Adrenal gland (tissue), 9 donors: ENCODE measurements at regions not wholly inside any gene's neighbourhood (a gene's known extent, or its start where the extent isn't known, plus 50 kb on each side); places are given as distances from the start of the nearest gene placed in this dataset.

Source experiments
- DNase-seq, 7 donors: peaks; one replicate each; pipeline ENCODE4 v3.0.0-alpha.2; 2019 to 2020
- H3K27ac ChIP-seq, 5 donors: fragments of 200-600 bp; sonication (generic) in 4 of 5; 1 replicate in 3 of 5; 2 replicates in 2 of 5; pipeline versions ENCODE4 v1.5.1 to v1.8.0; 2016 to 2020; ENCODE audit warnings: mild to moderate bottlenecking in 1 of 5
- H3K27me3 ChIP-seq: fragments of 200-600 bp; 2 replicates; pipeline ENCODE4 v1.8.0; 2021
- H3K36me3 ChIP-seq, 2 donors: fragments of 200-600 bp; replicated peaks in 1 of 2; 1 replicate in 1 of 2; 2 replicates in 1 of 2; pipeline versions ENCODE4 v1.5.1 to v1.8.0; 2018 to 2022
- H3K4me1 ChIP-seq, 2 donors: fragments of 200-600 bp; replicated peaks in 1 of 2; 1 replicate in 1 of 2; 2 replicates in 1 of 2; pipeline versions ENCODE4 v1.5.1 to v1.8.0; 2018 to 2021
- H3K4me3 ChIP-seq, 4 donors: fragments of 200-600 bp; sonication (generic) in 3 of 4; one replicate each; pipeline ENCODE4 v1.5.1; 2016 to 2018
- H3K9me3 ChIP-seq, 3 donors: fragments of 200-600 bp; sonication (generic) in 1 of 3; replicated peaks in 1 of 3; 1 replicate in 2 of 3; 2 replicates in 1 of 3; pipeline versions ENCODE4 v1.5.1 to v1.8.0; 2016 to 2021
- POLR2A ChIP-seq, 2 donors: fragments of 450-650 bp; IDR thresholded peaks; one replicate each; pipeline ENCODE4 v1.6.1; 2017; ENCODE audit warnings: antibody characterized with exemption in 2 of 2, mild to moderate bottlenecking in 2 of 2, moderate library complexity in 1 of 2
- WGBS, 4 donors: extraction: QIAGEN DNeasy Blood & Tissue Kit in 2 of 4; methylation state at CpG; one replicate each; pipeline versions ENCODE4 v1.1.5 to v1.1.7; 2013 to 2017; 5-methylcytosine and 5-hydroxymethylcytosine counted together
- intact Hi-C, 2 donors: fragments of 100-400 bp; cut with DNase I; formaldehyde crosslinking; loops; one replicate each; pipeline versions ENCODE4 v1.14.1 to v1.15.0; 2022 to 2023
- TF ChIP-seq, protein P1 (sequence below), 6 experiments: fragments of 450-650 bp in 4 of 6; fragments of 200-600 bp in 2 of 6; sonication (generic) in 1 of 6; IDR thresholded peaks; 1 replicate in 5 of 6; 2 replicates in 1 of 6; pipeline versions ENCODE4 v1.5.1 to v1.8.0; 2016 to 2021; ENCODE audit warnings: antibody characterized with exemption in 6 of 6, mild to moderate bottlenecking in 2 of 6, moderate library complexity in 1 of 6
- donor health status: healthy with polysubstance abuse.
- donor health status: Bipolar disorder and iron deficiency.
- donor health status: DM: yes; HTN: yes; CAD: no.
- donor health status: DM: no; HTN: no; CAD: no.
- donor health status: DM: no; HTN: no; CAD: no.

GRCh38 chr12:46049665-46050064 lies 59.3 kb upstream of the SCAF11 start:
- H3K27me3 ChIP-seq: no peaks in the 10 kb centered on the region
- H3K27ac ChIP-seq: no peak overlapping the region
- 32 to 78% (median 48%) methylated on average over 2 of the region's 2 CpGs for WGBS, 4 donors
- DNase-seq: no peak
- no peaks in the 10 kb centered on the region for H3K4me1 ChIP-seq
- H3K4me3 ChIP-seq: no peak overlapping the region
- no peaks in the 10 kb centered on the region for H3K36me3 ChIP-seq
- H3K9me3 ChIP-seq: no peaks in the 10 kb centered on the region
- intact Hi-C loops: no loop called here
- TF ChIP-seq, protein P1, sequence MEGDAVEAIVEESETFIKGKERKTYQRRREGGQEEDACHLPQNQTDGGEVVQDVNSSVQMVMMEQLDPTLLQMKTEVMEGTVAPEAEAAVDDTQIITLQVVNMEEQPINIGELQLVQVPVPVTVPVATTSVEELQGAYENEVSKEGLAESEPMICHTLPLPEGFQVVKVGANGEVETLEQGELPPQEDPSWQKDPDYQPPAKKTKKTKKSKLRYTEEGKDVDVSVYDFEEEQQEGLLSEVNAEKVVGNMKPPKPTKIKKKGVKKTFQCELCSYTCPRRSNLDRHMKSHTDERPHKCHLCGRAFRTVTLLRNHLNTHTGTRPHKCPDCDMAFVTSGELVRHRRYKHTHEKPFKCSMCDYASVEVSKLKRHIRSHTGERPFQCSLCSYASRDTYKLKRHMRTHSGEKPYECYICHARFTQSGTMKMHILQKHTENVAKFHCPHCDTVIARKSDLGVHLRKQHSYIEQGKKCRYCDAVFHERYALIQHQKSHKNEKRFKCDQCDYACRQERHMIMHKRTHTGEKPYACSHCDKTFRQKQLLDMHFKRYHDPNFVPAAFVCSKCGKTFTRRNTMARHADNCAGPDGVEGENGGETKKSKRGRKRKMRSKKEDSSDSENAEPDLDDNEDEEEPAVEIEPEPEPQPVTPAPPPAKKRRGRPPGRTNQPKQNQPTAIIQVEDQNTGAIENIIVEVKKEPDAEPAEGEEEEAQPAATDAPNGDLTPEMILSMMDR (IDR thresholded peaks at IDR 0.05): no peak
- no peak for TF ChIP-seq POLR2A (IDR thresholded peaks at IDR 0.05)

DNA sequence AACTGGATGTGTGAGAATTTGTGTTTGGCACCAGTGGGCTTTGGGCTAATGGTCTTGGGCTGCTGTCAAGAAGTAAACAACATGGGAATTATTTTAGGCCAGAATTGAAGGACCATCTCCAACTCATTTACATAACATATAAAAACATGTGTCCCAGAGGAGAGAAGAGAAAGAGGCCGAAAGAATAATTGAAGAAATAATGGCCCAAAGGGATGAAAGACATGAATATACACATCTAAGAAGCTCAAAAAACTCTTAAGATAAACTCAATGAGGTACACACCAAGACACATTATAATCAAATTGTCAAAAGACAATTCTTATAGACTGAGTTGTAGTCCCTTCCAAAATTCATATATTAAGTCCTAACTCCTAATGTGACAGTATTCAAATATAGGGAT lies 56.1 kb upstream of the SCAF11 start:
- Histone ChIP-seq H3K4me3 (no peak overlapping the region), H3K9me3 (no peaks in the 10 kb centered on the region), H3K36me3 (no peaks in the 10 kb centered on the region), H3K27ac (no peak overlapping the region), H3K4me1 (no peaks in the 10 kb centered on the region), H3K27me3 (no peaks in the 10 kb centered on the region)
- TF ChIP-seq, protein P1 (IDR thresholded peaks at IDR 0.05): no peak
- TF ChIP-seq POLR2A (IDR thresholded peaks at IDR 0.05): no peak
- WGBS, 4 donors: 75 to 86% (median 82%) methylated on average over 1 of the region's 1 CpG
- DNase-seq: no peak
- intact Hi-C loops: no loop called here

- Histone ChIP-seq H3K4me3 (no peak overlapping the region), H3K4me1 (no peaks in the 10 kb centered on the region), H3K36me3 (no peaks in the 10 kb centered on the region), H3K9me3 (no peaks in the 10 kb centered on the region), H3K27me3 (no peaks in the 10 kb centered on the region), H3K27ac (no peak overlapping the region)
- intact Hi-C loops: no loop called here
- DNase-seq: no peak
- no peak for TF ChIP-seq POLR2A (IDR thresholded peaks at IDR 0.05)
- TF ChIP-seq, protein P1 (IDR thresholded peaks at IDR 0.05): no peak
- WGBS, 4 donors: 53 to 75% (median 67%) methylated on average over 1 of the region's 1 CpG
Measured at GRCh38 chr12:46043972-46044520, 53.7 kb upstream of the SCAF11 start.
